Skeletal muscle cell (primary cell): ENCODE measurements at regions not wholly inside any gene's neighbourhood (a gene's known extent, or its start where the extent isn't known, plus 50 kb on each side); places are given as distances from the start of the nearest gene placed in this dataset.

Experiments
- DNase-seq: peaks from one replicate; pipeline ENCODE4 v3.0.0-alpha.2; 2010; ENCODE audit warnings: low read depth
- H3K4me3 ChIP-seq: 2 replicates; pipeline ENCODE4 v1.5.1; 2011; ENCODE audit warnings: low read depth, mild to moderate bottlenecking, control low read depth, low read length, moderate library complexity

DNA sequence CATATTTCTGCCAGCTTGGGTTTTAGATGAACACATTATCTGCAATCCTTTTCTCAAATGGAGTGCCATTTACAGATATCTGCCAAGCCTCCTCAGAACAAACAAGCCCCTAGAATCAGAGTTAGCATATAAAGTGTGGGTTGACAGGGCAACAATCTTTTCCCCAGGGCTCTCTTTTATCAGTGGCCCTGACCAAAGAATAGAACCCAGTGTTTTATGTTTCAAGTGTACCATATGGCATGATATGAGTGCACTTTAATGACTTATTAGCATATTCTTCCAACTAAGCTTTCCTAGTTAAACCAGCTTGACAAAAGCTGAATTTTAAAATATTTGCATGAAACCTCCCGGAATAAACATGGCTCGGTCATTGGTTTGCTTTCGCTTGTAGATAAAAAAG, 57.3 kb downstream of the EVX1 start:
- H3K4me3 ChIP-seq: no peak overlapping the region
- DNase-seq: no peak

DNA sequence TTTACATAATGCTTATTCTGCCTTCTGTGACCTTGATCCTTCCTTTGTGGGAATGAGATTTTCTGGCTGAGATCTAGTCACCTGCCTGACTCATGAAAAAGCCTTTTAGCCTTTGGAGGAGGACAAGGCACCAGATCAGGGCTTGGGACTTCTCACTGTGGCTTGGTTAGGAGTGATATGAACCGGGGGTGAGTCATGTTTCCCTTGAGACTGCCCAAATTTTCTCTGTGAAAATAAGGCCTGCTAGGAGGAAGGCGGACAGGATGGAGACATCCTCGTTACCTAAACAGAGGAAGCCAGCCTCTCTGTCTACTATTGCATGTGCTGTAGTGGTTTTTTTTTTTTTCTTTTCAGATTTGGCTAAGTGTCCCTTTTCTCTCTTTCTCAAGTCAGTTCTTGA, 57.8 kb downstream of the EVX1 start:
- H3K4me3 ChIP-seq: no peak overlapping the region
- no peak for DNase-seq

DNA sequence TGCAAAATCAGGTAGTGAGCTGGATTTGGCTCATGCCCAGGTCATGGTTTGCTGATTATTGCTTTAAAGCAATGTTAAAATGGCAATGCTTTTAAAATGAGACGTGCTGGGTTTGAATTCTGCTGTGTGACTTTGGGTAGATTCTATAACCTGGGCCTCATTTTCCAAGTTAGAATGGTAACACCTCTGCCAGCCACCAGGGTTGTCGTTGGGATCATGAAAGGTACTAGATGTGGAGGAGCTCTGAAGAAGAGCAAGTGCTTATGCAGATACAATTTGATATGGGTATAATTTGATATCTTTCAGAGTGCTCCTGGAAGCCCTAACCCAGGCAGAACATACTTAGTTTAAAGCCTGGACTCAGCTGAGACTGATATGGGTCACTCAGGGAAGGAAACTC, 60.0 kb downstream of the EVX1 start:
- no peak overlapping the region for H3K4me3 ChIP-seq
- DNase-seq: no peak

DNA sequence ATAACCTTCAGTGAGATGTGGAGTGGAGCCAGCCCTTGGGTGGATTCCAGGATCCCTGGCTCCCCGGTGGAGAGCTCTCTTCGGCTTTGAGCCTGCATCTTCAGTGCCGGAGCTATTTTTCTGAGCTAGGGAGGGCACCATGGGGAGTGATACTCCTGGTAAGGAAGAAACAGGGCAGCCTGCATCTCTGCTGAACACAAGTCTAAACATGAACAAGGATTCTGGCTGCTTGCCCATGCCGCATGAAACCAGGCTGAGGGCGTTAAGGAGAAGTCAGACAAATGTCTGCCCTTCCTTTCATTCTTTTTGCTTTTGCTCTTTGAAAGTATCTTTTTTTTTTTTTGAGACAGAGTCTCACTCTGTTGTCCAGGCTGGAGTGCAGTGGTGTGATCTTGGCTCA, 60.4 kb downstream of the EVX1 start:
- DNase-seq: no peak
- H3K4me3 ChIP-seq: no peak overlapping the region

DNA sequence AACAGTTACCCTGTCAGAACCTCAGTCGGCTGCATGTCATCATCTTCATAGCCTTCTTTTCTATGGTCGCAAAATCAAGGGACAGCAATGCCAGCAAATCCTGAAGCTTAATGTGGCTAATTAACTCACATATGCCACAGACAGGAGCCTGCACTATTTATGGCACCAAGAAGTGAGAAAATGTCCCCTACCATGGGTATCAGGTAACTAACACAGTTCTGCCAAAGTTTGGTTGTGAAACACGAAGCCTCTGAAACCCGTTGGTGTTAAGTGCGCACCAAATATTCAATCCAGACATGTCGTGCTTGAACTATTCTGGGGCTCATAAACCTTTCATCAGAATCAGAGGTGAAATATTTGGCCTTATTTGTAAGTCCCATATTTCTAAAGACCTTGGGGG, 63.3 kb downstream of the EVX1 start:
- DNase-seq: no peak
- H3K4me3 ChIP-seq: no peak overlapping the region

DNA sequence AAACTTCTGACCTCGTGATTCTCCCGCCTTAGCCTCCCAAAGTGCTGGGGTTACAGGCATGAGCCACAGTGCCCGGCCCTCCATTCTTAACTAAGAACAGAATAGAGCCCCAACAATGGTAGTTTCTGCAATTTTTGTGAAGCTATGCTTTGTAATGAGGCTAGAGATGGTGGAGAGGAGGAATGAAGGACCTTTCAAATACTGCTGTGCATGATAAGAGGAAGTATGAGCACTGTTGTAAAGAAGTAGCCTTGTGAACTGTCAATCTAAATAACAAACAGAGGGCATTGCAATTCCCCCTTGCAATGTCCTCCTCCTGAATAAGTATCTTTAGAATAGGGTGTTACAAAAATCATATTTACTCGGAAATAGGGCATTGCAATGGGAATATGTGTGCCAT, 70.2 kb downstream of the EVX1 start:
- H3K4me3 ChIP-seq: no peak overlapping the region
- no peak for DNase-seq

DNA sequence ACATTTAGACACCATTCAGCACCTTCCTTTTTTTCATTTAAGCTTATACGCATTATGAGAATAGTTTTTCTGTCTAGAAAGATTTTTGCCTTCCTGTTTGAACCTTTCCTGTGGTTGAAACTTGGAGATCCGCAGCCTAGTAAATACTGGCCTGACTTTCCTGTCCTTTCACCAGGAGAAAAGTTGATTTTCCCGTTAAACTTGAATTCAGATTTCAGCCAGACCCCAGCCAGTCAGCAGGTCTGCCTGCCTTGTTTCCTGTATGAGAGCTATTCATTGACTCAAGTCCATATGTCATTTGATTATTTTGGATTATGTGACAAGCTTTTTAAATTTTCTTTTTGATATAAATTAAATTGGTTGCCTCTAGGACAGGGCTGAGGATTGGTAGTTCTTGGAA, 71.5 kb downstream of the EVX1 start:
- H3K4me3 ChIP-seq: no peak overlapping the region
- DNase-seq: no peak

DNA sequence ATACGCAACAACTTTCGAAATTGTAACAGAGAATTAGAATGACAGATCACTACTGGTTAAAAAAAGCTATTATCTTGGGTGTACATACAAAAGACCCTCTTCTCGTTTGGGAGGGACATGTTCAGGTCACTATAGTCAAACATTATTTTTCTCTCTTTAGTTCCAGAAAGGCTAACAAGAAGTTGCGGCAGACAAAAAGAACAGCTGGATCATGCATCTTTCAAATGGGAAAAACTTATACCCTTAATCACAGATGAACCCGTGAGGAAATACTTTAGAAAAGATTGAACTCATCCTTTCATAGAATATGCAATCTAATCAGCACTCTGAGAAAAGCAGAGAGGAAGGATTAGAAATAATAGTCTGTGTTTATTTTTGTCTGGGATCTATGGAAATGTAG, 72.5 kb downstream of the EVX1 start:
- DNase-seq: no peak

DNA sequence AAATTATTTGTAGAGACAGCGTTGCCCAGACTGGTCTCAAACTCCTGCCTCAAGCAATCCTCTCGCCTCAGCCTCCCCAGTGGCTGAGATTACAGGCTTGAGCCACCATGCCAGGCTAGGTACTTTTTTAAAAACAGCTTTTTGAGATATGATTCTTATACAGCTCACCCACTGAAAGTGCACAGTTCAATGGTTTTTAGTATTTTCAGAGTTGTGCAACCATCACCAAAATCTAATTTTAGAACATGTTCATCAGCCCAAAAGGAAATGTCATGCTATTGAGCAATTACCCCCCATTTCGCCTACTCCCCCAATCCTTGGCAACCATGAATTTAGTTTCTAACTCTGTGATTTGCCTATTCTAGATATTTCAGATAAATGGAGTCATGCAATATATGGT, 73.7 kb downstream of the EVX1 start:
- no peak overlapping the region for H3K4me3 ChIP-seq
- DNase-seq: no peak

More for the DNA sequence above, 72.5 kb downstream of the EVX1 start:
- H3K4me3 ChIP-seq: no peak overlapping the region

DNA sequence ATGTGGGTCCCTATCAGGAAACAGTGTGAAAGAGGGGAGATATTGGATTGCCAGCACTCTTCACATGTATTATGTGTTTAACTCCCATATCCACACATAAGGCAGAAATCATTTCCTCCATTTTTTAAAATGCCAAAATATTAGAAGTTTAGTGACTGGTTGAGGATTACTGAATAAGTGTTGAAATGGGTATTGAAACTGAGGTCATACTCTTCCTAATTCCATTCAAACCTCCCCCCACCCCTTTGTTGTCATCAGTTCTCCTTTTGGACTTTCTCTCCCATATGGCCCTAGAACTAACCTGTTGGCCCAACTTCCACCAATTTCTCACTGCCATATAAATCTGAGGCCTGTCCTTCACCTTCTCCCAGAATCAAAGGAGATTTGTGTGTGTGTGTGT, 81.6 kb downstream of the EVX1 start:
- no peak overlapping the region for H3K4me3 ChIP-seq
- no peak for DNase-seq

DNA sequence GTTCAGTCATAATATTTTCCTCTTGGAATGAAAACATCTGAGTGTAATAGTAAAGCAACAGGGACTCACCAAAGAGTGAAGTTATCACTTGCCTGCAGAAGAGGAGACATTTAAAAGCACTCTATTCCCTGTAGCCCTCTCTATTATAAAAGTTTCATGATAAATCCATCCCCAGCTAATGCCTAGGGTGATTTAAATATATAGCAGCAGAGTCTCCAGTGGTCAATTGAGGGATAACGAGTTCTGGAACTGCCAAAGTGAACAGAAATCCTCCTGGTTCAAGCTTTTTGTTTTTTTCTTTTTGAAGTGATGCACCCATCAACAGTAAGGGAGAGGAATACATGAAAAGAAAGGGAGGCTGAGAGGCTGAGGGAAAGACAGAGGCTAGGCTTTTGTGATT, 87.3 kb downstream of the EVX1 start:
- H3K4me3 ChIP-seq: no peak overlapping the region
- no peak for DNase-seq

DNA sequence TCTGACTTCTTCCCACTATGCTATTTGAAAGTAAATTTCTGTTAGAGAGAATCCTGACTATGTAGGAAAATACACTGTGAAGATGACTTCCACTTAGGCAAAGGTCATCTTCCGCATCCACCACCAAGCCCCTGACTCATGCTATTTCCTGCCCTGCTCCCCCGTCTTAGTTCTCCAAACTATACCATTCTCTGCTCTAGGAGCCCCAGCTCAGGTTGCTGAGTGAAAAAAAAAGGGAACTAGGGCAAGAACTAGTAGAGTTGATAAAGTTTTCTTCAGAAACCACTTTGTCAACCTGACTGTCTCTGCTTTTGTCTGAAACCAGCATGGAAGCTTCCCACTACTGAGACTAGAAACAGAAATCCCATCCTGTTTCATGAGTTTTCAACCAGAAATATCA, 96.9 kb downstream of the EVX1 start:
- H3K4me3 ChIP-seq: no peak overlapping the region
- DNase-seq: no peak

DNA sequence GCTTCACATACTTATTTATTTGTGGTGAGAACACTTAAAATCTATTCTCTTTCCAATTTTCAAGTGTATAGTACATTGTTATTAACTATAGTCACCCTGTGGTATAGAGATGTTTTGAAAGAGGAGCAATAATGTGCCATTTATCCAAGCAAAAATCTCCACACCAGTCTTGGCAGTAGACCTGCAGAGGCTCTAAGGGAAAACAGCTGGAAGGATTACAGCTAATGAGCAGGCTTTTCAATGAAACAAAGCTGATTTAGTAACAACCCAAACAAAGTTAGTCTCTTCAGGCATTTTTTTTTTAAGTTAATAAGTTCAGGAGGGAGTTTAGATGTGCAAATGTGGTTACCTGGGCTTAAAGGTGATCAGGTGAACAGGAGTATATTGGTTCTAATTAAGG, 101.9 kb downstream of the EVX1 start:
- DNase-seq: no peak
- no peak overlapping the region for H3K4me3 ChIP-seq

DNA sequence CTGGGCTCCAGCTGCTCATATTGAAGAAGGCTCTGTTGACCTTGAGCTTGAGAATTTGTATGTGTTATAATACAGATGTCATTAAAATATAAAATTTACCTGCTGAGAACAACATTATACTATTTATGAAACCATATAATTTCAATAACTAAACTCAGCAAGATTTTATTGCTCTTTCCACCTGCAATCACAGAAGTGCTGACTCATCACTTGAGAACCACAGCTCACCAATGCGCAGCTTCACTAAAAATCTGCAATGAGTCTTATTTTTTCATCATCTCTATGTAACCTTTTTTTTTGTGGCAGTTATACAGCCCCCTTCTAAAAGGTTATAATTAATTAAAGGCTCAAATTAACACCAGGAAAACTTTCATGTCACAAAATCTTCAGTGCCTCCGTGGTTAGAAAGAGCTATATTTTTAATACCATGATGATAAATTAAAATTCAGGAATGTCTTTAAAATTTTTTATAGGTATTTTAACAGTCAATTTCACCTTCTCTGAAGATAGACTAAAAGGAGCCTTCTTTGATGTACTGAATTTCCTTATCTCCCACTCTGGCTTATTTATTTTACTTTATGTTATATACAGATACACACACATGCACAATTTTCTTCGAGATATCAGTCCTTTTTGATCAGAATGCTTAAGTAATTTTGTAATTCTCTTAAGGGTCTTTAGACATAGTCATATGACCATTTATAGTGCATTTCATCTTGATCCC, 102.7 kb downstream of the EVX1 start:
- no peak overlapping the region for H3K4me3 ChIP-seq
- no peak for DNase-seq

DNA sequence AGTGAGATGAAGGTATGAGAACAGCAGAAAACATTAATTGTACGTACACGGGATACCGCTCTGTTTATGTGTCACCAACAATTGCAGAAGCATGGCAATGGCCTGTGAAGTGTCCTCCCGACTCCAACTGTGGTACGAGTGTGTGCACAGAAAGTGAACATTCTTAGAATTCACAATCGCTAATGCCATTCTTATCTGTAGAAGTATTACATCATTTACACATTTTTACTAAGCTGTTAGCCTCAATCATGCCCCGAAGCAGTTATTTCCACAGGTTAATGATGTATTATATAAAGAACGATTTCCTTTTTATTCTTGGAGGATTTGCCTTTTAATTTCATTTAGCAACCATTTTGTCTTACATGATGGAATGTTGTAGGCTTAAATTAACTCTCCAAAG, 103.4 kb downstream of the EVX1 start:
- H3K4me3 ChIP-seq: no peak overlapping the region
- DNase-seq: no peak

DNA sequence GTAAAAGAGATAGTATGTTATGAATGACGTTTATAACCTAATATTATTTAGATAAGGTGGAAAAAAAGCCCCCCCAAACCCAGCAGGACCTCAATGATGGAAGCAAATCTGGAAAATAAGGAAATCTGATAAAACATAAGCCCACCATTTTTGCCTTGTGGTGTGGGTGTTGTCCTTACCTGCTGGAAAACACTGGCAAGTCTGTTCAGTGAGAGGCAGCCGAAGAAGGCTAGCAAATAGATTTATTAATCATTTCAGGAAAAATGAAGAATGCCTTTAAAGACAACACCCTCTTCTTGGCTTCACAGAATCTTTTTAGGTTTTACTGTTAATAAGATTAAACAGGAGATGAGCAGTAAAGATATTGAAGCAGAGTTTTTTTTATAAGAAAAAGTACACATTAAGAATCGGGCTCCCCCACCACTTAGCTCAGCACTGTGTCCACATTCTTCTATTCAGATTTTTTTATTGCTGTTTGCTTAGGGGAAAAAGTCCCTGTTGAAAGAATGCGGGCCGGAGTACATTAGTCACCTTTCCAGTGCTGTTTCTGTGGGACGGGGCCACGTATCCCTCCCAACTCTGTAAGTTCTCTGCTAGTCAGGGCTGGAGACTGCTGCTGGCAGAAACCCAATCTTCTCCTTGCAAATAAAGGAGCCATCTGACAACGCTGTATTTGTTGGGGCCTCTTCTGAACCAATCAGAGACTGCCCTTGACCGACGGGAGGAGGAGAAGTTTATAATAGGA, 104.1 kb downstream of the EVX1 start:
- peak; percentile 85 for DNase-seq
- H3K4me3 ChIP-seq: no peak overlapping the region

DNA sequence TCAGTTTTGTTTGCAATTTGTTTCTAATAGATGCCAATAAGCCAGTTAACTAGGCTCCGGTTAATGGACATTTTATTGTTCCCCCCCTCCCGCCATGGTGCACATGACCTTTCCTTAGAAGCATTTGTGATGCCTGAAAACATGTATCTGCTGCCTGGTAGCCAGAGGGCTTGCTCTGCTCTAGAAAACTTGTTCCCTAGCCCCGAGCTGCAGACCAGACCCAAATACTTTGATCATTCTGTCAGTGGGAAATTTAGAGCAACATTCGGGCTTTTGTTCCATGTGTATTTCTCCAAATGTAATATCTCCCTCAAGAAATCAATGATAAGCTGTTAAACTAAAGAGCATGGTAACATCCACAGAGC, 104.7 kb downstream of the EVX1 start:
- DNase-seq: no peak
- no peak overlapping the region for H3K4me3 ChIP-seq

DNA sequence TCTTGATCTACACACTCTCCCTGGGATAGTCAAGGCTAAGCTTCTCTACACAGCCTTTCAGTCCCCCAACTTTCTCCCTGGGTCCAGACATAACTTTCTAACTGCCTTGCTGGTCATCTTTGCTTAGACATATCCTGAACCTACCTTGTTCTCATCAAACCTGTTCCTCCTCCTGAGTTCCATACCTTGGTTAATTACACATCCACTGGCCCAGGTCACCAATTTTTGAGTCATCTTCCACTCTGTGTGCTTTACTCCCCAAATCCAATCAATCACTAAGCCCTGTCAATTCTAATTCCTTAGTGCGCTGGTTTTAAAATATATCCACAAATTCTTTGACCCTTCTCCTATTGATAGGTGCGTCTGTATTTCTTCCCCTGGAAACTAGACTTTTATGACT, 107.0 kb downstream of the EVX1 start:
- H3K4me3 ChIP-seq: no peak overlapping the region
- DNase-seq: no peak

DNA sequence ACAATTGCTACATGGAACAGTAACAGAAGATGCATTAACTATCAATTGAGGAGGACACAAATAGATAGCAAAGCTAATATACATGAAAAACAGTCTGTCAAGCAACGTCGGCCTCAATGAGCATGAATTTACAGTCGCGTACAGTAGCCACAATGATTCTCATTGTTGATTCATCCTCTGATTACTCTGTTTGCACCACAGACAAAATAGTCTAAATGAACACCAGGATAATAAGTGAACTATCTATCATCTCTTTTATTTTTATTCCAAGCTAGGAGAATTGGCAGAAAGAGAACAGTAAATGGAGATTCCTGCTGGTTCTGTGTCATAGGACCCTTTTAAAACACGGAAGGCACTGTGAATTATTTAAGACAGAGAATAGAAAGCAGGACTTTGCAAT, 108.5 kb downstream of the EVX1 start:
- DNase-seq: no peak
- H3K4me3 ChIP-seq: no peak overlapping the region

DNA sequence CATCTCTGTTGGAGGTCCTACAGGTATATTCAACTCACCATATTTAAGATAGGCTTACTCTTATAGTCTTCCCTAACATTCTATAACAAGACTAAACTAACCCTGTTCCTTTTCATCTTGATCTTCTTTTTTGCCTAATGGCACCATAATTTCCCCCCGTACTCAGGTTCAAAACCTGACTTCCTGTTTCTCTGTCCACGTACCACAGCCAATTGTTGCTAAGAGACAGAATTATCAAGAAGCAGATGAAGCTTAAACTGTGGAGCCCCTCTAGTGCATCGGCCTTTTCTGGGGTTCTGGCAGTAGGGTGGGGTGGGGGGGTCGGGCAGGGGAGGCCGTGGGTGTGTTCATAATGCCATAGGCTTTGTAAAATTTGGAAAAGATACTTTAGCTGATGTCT, 109.2 kb downstream of the EVX1 start:
- DNase-seq: no peak
- no peak overlapping the region for H3K4me3 ChIP-seq
